Kidney glomerular epithelial cell (primary cell): ENCODE measurements at regions not wholly inside any gene's neighbourhood (a gene's known extent, or its start where the extent isn't known, plus 50 kb on each side); places are given as distances from the start of the nearest gene placed in this dataset.
A peak's percentile ranks its signal among the peaks of the same experiment; 100 is the strongest.

Source experiments
- DNase-seq: peaks from one replicate; lab custom pipeline; 2025; lab: John Stamatoyannopoulos, UW

DNA sequence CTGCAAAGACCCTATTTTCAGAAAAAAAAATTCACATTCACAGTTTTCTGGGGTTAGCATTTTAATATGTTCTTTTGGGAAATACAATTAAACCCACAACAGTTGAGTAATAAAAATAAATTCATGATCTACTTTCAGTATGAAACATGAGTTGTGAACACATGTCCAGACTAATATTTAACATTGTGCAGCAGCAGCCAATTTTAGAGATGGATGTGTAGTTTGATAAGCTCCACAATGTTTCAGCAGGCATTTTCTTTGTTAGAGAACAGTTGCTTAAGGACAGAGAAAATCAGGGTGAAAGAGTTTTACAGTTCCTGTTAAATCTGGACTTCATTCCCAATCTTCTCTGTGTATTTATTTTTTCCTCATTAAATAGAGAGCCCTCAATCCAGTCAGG lies 519.5 kb downstream of the PIK3C3 start:
- DNase-seq = no peak

DNA sequence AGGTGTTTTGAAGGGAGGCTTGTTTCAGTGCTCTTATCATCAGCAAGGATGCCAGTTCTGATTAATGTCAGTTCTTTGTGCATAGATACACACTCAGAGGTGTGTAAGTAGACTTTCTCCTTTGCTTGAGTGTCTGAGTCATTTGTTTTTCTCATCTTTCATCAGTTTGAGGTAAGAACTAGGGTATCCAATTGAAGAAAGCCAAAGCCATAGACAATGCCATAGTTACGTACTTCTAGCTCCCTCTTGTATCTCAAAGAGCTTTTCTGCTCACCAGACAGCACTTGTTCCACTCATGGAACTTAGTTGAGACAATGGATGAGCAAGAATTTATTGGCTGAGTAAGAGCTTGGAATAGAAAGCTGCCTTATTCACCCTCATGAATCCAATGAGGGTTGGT lies 520.1 kb downstream of the PIK3C3 start:
- no peak for DNase-seq

DNA sequence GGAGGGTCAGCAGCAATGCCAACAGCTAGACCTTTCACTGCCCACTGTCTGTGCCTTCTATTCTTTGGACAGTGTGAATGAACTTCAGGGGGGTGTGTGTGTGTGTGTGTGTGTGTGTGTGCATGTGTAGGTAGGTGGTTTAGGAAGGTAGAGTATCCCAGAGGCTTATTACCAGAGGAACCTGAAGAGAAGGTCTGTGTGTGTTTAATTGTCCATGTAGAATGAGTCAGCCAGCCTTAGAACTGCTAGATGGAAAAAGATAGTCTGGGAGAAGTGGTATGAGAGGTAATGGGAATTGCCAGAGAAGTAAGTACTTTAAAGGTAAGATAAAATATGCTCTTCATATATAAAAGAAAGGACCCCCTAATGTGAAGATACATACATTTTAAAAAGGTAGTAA lies 522.2 kb downstream of the PIK3C3 start:
- peak; percentile 86 for DNase-seq

DNA sequence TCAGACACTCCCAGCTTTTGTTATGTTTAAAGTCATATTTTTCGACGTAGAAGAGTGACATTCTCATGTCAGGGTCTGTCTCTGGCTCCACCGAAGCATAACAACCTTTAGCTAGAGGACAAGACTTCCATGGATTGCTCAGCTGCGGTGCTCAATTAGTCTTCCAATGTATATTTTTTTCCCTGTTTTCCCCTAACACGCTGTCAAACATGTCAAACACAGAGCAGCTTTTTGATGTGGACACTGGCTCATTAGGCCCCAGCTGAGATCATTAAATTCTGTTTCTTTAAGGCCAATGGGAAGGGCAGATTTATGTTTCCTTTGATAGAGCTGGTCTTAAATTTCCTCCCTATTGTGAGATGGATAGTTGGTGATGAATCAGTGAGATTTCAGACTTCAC lies 525.4 kb downstream of the PIK3C3 start:
- peak; percentile 33 for DNase-seq

DNA sequence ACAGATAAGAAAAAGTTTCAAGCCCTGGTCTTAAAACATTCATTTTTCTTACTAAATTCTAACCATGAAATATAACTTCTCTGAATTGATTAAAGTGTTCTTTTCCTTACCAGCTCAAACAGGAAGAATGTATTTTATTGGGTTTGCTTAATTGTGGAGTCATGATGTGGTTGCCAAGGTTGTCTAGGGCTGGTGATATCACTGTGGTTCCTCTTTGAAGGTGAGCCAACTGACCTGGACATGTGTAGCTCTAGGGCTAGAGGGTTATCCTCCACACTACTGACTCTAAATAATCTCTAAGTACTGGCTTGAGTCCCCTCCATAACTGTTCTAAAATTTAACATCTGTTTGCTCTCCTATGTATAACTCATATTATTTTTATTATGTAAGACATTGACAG lies 529.6 kb downstream of the PIK3C3 start:
- DNase-seq = no peak

DNA sequence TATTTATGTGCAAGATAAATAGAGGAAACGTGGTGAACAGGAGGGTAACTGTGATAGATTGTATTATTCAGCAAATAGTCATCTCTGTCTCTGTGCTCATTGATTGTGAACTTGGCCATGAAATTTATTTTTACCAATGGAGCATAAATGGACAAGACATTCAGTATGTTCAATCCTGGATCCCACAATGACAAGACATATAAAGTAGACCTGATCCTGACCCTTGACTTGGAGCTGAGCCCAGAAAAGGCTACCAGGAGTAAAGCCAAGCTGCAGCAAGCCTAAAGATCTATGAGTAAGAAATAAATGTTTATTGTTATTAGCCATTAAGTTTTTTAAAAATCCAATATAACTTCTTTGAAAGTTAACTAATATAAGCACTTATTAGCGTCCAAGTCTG lies 531.2 kb downstream of the PIK3C3 start:
- DNase-seq = no peak

DNA sequence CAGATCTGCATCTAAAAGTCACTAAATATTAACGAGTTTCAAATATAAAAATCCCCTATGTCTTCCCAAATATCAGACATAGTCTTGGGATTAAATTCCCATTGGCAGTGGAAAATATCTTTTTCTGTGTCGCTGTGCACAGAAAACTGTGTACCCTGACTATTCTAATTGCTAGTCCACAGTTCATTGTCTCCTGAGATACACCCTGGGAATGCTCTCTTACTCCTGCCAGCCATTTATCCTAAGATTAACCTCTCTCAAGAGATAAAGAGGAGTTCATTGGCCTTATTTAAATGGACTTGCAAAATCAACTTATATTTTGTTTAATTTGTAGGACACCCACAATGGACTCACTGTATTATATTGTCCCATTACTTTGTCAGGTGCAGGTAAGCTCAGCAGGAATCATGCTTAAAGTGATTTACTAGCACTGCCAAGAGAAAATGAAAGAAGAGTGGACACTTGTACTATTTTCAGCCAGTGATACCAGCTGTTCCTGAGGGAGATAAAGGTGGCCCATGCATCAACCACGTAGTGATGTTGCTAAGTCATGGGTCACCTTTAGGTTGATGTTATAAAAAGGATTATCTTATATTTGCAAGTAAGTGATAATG lies 553.8 kb downstream of the PIK3C3 start:
- DNase-seq = no peak

DNA sequence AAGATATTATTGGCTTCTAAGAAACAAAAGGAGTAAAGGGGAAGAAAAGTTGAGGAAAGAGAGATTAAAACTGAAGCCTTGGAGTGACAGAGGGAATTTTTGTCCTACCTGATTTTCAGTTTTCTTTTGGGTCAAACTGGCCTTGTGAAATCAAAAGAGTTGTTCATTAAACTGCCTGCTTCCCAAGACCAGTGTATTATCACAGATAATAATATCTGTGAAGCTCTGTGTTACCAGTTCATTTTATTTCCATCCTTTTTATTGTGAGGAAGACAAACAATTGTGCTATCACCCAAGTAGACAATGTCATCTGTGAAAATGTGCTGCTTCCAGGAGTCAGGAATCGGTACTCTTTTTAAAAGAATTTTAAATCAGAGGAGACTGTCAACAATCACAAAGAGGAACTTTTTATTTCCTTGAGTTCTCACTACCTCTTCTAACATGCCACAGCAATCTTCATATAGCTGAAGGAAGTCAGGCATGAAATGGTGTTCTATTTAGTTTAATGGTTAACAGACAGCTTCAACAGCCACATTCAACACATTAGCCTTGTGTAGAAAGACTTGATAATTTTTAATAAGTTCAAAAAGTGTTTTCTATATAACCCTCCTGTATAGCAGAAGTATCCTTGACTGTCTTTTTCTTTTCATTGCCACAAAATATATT lies 554.8 kb downstream of the PIK3C3 start:
- peak; percentile 50 for DNase-seq

DNA sequence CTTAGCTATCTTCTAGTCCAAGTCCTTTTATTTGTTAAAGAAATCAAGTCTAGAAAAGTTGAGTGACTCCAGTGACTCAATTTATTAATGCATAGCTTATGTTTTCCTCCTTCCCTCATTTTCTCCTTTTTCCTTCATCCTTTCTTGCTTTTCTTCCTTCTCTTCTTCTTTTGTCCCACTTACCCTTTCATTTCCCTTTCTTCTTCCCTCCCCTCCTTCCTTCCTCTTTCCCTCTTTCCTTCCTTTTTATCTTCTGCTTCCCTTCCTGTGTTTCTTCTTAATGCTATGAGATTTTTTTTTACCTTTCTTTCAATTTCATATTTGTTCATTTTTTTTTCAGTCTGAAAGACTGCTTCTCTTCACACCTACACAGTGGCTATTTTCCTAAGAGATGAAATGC lies 555.5 kb downstream of the PIK3C3 start:
- no peak for DNase-seq

DNA sequence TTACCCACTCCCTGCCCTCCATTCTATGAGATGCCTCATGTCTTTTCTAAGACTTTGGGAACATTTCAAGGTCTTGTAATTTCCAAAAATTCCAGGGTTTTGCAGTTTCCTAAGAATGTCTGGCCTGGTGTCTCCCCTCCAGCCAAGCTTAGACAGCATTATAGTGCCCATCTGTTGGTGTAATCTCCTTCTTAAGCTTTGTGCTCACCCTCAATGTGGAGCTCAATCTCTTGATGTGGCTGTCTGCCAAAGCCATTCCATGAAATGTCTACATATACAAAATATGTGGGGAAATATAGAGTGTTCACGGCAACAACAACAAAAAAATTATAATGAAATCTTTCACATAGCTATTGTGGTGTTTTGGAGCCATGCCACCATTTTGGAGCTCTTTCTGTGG lies 558.4 kb downstream of the PIK3C3 start:
- no peak for DNase-seq

DNA sequence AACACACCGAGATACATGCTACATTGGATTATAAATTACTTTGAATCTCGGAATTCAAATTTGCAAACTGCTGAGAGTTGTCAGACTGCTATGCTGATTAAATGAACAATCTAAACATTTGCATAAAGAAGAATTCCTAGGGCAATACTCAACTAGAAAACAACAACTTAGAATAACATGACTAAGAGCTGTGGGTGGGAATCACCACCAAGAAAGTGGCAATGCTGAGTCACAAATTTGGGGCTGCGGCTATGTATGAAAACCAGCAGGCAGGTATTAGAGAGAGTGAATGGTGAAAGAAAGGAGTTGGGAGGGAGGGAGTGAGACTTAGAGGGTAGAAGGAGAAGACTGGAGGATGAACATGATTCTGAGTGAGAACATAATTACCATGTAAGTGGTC lies 559.5 kb downstream of the PIK3C3 start:
- peak; percentile 89 for DNase-seq

DNA sequence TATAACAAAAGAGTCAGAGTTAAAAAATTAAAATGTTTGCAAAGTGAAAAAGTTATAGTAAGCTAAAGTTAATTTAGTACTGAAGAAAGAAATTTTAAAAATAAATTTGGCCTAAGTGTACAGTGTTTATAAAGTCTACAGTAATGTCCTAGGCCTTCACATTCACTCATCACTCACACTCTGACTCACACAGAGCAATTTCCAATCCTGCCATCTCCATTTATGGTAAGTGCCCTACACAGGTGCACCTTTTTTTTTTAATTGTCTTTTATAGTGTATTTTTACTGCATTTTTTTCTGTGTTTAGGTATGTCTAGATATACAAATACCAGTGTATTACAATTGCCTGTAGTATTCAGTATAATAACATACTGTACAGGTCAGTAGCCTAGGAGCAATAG lies 562.9 kb downstream of the PIK3C3 start:
- DNase-seq = peak; percentile 22

DNA sequence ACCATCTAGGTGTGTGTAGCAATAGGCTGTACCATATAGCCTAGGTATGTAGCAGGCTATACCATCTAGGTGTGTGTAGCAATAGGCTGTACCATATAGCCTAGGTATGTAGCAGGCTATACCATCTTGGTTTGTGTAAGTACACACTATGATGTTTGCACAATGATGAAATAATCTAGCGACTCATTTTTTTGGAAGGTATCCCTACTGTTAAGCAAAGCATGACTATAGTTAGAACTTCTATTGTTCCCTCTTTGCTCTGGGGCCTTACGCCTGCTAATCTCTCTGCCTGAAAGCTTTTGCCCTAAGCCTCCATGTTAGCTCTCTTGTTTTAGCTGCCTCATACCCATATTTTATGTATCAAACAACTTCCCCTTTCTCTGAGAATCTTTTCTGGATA lies 563.3 kb downstream of the PIK3C3 start:
- DNase-seq = peak; percentile 24

DNA sequence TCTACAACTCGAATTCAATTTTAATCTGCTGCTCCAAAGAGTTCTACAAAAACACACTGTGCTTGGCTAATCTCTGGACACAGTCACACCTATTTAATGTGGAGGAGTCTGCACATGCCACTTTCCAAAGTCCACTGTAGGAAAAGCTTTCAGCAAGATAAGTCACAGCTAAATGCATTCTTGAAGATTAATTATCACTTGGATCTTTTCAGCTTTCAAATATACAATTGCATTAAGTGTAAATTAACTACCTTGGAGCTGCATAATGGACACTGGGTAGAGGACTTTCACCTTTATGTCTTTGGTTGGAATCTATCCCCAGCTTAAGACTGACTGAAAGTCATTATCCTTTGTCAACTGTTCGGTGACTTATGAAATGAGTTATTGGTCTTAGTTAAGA lies 565.1 kb downstream of the PIK3C3 start:
- no peak for DNase-seq

DNA sequence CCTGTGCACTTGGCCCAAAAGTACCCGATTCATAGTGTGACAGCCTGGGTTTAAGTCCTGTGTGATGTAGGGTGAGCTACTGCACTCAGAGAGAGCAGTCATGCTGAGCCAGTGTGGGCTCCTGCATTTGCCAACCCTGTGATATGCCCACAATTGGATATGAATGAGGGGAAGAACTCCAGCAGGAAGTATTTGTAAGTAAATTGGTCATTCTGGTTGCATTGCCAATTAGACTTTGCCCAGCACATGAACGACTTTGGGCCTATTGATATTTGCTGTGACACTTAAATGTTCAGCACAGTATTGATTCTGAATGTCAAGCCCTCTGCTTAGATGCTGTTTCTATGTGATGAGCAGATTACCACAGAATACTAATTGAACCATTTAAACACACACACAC lies 570.9 kb downstream of the PIK3C3 start:
- DNase-seq = no peak

DNA sequence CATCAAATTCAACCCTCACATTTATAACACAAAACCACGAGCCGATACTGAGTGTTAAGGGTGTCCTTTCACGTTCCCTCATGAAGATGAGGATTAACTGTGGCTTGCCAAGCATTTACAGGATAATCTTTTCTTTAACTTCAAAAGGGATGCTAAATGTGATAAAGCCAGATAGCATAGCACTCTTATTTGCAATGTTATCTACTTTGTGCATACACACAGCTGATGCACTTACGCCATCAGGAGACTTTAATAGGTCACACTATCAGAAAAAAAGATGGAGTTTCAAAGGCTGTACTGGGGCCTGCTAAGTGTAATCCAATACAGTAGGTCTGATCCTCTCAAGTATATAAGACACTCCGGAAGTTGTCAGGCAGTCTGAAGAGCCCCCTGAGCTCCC lies 572.7 kb downstream of the PIK3C3 start:
- no peak for DNase-seq

DNA sequence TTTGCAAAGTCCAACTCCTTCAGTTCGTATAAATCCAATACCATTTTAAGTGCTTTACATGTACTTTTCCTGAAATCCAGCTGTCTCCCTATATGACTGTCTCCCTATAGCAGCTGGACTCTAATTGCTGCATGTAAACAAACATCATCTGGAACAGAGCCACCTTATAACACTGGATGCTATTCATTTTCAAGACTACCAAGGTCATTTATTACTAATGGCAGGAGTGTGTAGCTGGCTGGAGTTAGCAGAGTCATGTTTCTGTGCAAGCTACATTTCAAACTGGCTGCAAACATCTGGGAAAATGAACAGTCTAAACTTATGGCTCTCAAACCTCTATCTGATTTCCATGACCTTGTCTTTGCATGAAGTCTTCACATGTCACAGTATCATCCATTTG lies 575.2 kb downstream of the PIK3C3 start:
- no peak for DNase-seq

DNA sequence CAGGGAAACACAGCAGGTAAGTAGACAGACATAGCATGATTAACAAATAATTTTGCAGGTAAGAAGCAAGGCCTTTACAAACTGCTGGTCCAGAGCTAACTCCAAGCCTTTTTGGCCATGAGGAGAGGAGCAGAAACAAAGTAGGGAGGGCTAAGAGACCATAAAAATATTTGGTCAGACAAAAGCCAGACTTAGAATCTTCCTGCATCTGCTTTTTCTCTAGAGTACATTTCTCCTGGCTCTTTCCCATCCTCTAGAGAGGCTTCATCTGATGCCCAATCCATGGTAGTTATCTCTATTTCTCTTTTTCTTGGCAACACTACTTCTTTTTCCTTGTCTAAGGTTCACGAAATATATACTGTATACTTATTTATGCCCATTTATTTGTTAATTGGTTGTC lies 577.1 kb downstream of the PIK3C3 start:
- DNase-seq = no peak

DNA sequence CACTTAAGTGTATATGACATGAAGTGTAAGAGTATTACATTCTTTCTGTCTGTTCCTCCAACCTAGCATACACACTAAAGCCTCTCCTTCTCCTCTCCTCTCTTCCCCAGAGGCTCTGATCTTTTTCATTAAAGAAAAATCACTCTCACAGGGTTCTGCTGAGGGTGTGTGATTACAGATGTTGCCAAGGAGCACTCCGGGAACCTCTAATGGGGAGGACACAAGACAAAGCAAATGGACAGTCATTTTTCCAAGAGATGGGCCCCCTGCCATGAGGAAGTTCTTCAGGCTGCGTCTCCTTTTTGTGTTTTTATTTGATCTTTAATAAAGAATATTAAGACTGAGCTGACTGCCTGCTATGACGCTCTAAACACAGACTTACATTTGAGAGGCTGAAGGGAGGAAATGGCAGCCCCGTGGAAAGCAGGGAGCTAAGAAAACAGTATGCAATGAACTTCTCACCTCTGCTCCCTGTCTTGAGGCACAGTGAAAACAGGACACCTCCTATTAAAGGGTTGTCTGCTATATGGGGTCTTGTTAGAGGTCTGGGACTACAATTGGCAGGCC lies 578.1 kb downstream of the PIK3C3 start:
- no peak for DNase-seq

DNA sequence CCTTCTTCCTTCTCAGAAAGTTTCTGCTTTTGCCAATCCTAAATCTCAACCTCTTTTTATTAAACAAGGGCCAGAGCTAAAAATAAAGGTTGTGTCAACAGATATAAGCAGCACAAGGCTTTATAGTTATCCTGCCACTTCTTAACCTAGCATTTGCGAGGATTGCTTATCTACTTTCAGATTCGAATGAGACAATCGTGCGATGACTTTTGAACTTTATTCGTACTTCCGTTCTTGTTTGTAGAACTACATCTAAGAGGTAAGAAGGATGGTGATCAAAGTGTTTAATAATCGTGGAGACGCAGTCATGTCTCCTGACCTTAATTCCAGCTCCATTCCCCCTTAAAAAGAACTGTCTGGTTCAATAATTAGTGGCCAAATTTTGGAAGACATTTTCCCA lies 578.6 kb downstream of the PIK3C3 start:
- DNase-seq = no peak

DNA sequence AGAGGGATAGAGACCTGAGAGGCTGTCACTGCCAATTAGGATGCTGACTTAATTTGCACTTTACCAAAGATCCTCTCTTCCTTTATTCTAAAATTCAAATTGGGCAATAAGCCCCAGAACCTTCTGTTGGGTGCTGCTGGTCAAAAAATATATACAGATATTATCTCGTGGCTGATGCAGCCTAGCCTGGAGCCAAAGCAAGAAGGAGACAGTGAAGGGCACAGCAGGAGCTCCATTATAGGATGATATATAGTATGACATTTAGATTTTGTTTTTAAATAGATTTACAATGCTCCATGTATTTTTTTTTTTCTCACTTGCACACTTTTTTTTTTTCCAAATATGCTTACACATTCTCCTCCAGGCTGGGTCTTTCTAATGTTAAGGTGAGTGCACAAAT lies 579.3 kb downstream of the PIK3C3 start:
- no peak for DNase-seq

DNA sequence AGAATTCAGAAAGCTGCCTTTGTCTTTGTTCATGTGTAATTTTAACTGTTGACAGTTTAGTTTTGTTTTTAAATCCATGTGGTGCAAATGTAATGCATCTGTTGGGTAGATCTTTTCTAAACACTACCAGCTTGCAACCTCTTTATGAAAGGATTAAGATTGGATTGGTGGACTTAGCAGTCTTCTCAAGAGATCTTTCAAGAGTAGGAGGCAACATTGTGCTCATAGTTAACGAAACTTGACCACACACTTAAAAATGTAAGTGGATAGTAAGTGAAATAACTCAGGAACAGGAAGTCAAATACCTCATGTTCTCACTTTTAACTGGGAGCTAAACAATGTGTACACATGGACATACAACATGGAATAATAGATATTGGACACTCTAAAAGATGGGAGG lies 579.0 kb downstream of the RIT2 start:
- no peak for DNase-seq

DNA sequence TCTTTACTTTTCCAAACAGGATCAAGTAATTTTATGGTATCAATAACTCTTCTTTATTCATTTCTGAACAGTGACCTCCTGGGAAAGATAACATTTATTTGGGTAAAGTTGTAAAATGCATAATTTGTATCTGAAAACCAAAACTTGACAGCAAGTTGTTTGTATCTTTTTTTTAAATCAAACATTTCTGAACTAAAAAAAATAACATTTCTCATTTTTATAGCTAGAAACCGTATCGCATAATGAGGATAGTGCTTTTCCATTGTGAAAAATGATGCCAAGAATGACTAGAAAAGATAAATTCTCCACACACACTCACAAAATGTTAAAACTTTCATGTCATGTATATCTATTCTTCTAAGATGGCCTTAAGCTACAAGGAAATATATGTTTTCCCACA lies 578.2 kb downstream of the RIT2 start:
- no peak for DNase-seq

DNA sequence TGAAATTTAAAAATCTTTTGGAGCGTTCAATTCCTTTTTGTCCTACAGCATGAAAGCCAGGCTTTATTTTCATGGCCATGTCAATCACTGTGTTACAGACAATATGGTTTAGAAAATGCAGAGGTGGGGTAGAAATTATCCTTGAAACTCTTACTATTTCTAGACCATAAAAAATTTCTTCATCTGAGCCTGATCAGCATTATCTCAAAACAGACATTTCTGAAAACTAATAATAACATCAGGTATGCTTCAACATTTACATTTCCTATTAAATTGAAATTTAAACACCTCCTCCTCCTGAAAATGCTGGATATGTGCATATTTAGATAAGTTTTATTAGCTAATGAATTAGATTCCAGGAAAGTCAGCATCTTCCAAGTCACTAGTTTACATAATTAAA lies 570.6 kb downstream of the RIT2 start:
- no peak for DNase-seq
